ENCODE measurements at regions not wholly inside any gene's neighbourhood (a gene's known extent, or its start where the extent isn't known, plus 50 kb on each side); places are given as distances from the start of the nearest gene placed in this dataset.
"Not testable (repeated sequence)": the region's sequence is repeated elsewhere in the genome, so short reads cannot be mapped to it uniquely, and the experiment has no call there.

- not testable (repeated sequence) for H3K9me3 ChIP-seq (ENCODE audit: low read length); H3K9ac ChIP-seq (ENCODE audit: low read length); H3K4me3 ChIP-seq (ENCODE audit: low read depth in 1 of 2, low read length in 2 of 2); H3K4me1 ChIP-seq (ENCODE audit: insufficient read depth, low read length); H3K27me3 ChIP-seq (ENCODE audit: control insufficient read depth in 1 of 2, insufficient read depth in 2 of 2, low read length in 2 of 2); H3K36me3 ChIP-seq (ENCODE audit: insufficient read depth, low read length); H3K27ac ChIP-seq (ENCODE audit: low read depth, low read length)
Measured at GRCh38 chr10:78096486-78096885, 62.8 kb downstream of the RPS24 start.

GRCh38 chr10:78102593-78102992, 68.9 kb downstream of the RPS24 start:
- not testable (repeated sequence) for H3K9ac ChIP-seq (ENCODE audit: low read length); H3K36me3 ChIP-seq (ENCODE audit: insufficient read depth, low read length); H3K27ac ChIP-seq (ENCODE audit: low read depth, low read length); H3K9me3 ChIP-seq (ENCODE audit: low read length); H3K4me3 ChIP-seq (ENCODE audit: low read depth in 1 of 2, low read length in 2 of 2); H3K4me1 ChIP-seq (ENCODE audit: insufficient read depth, low read length); H3K27me3 ChIP-seq (ENCODE audit: control insufficient read depth in 1 of 2, insufficient read depth in 2 of 2, low read length in 2 of 2)

- Histone ChIP-seq H3K4me1 (ENCODE audit: insufficient read depth, low read length) (no peaks in the 10 kb centered on the region), H3K36me3 (ENCODE audit: insufficient read depth, low read length) (no peaks in the 10 kb centered on the region), H3K9ac (ENCODE audit: low read length) (no peak overlapping the region), H3K4me3 (ENCODE audit: low read depth in 1 of 2, low read length in 2 of 2) (no peak overlapping the region), H3K27me3 (ENCODE audit: control insufficient read depth in 1 of 2, insufficient read depth in 2 of 2, low read length in 2 of 2) (no peaks in the 10 kb centered on the region), H3K9me3 (ENCODE audit: low read length) (no peaks in the 10 kb centered on the region), H3K27ac (ENCODE audit: low read depth, low read length) (no peak overlapping the region)
Measured at GRCh38 chr10:78109210-78109609, 75.5 kb downstream of the RPS24 start.

- Histone ChIP-seq H3K9me3 (ENCODE audit: low read length) (no peaks in the 10 kb centered on the region), H3K27me3 (ENCODE audit: control insufficient read depth in 1 of 2, insufficient read depth in 2 of 2, low read length in 2 of 2) (no peaks in the 10 kb centered on the region), H3K4me1 (ENCODE audit: insufficient read depth, low read length) (no peaks in the 10 kb centered on the region), H3K27ac (ENCODE audit: low read depth, low read length) (no peak overlapping the region), H3K9ac (ENCODE audit: low read length) (no peak overlapping the region), H3K4me3 (ENCODE audit: low read depth in 1 of 2, low read length in 2 of 2) (no peak overlapping the region), H3K36me3 (ENCODE audit: insufficient read depth, low read length) (no peaks in the 10 kb centered on the region)
Measured at GRCh38 chr10:78115135-78115853, 81.6 kb downstream of the RPS24 start.

DNA sequence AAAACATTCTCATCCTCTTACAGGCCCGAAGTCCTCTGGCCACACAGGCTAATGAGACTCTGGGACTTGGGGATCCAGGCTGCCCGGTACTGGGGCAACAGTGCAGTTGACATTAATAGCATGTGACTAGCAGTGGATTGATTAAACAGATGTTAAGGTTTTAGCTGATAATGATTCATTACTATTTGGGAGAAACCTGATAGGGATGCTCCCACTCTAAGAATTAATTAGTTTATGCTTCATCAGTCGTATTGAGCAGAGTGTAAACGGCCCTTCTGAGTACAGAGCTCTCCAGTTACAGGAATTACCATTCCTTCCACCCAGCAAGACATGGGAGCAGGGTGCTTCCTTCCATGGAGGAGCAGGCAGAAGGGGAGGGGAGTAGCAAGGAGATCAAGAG, 82.7 kb downstream of the RPS24 start:
- H3K9me3 ChIP-seq (ENCODE audit: low read length), result no peaks in the 10 kb centered on the region
- no peak overlapping the region for H3K4me3 ChIP-seq (ENCODE audit: low read depth in 1 of 2, low read length in 2 of 2)
- no peaks in the 10 kb centered on the region for H3K27me3 ChIP-seq (ENCODE audit: control insufficient read depth in 1 of 2, insufficient read depth in 2 of 2, low read length in 2 of 2)
- H3K27ac ChIP-seq (ENCODE audit: low read depth, low read length), result no peak overlapping the region
- no peaks in the 10 kb centered on the region for H3K36me3 ChIP-seq (ENCODE audit: insufficient read depth, low read length)
- H3K9ac ChIP-seq (ENCODE audit: low read length), result no peak overlapping the region
- no peaks in the 10 kb centered on the region for H3K4me1 ChIP-seq (ENCODE audit: insufficient read depth, low read length)

DNA sequence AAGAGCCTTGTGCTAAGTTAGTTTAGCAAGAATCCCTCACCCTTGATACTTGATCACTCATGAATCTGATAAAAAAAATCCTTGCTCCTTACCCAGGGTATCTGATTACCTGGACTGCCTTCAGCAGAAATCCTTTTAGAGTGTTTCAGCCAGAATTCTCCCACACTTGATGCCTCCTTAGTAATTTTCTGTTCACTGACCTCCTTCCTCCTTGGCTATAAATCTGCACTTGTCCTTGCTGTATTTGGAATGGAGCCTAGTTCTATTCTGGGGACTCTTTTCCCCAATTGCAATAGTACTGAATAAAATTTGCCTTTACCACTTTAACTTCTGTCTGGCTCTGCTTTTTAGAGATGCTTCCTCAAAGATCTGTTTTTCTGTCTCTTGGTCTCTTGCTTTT, 84.9 kb downstream of the RPS24 start:
- Histone ChIP-seq H3K27me3 (ENCODE audit: control insufficient read depth in 1 of 2, insufficient read depth in 2 of 2, low read length in 2 of 2) (no peaks in the 10 kb centered on the region), H3K9me3 (ENCODE audit: low read length) (no peaks in the 10 kb centered on the region), H3K9ac (ENCODE audit: low read length) (no peak overlapping the region), H3K36me3 (ENCODE audit: insufficient read depth, low read length) (no peaks in the 10 kb centered on the region), H3K4me1 (ENCODE audit: insufficient read depth, low read length) (no peaks in the 10 kb centered on the region), H3K4me3 (ENCODE audit: low read depth in 1 of 2, low read length in 2 of 2) (no peak overlapping the region), H3K27ac (ENCODE audit: low read depth, low read length) (no peak overlapping the region)

DNA sequence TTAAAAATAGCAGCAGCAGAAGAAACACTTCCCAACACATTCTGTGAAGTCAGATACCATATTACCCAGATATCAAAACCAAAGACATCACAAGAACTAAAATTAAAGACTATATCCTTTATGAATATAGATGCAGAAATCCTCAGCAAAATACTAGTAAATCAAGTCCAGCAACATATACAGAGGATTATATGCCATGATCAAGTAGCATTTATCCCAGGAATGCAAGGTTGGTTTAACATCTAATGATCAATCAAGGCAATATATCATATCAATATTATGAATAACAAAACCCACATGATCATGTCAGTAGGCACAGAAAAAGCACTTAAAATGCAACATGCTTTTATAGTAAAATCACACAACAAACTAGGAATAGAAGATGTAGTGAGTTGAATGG, 88.1 kb downstream of the RPS24 start:
- Histone ChIP-seq H3K9me3 (ENCODE audit: low read length) (no peaks in the 10 kb centered on the region), H3K27ac (ENCODE audit: low read depth, low read length) (no peak overlapping the region), H3K4me1 (ENCODE audit: insufficient read depth, low read length) (no peaks in the 10 kb centered on the region), H3K27me3 (ENCODE audit: control insufficient read depth in 1 of 2, insufficient read depth in 2 of 2, low read length in 2 of 2) (no peaks in the 10 kb centered on the region), H3K36me3 (ENCODE audit: insufficient read depth, low read length) (no peaks in the 10 kb centered on the region), H3K9ac (ENCODE audit: low read length) (no peak overlapping the region), H3K4me3 (ENCODE audit: low read depth in 1 of 2, low read length in 2 of 2) (no peak overlapping the region)

DNA sequence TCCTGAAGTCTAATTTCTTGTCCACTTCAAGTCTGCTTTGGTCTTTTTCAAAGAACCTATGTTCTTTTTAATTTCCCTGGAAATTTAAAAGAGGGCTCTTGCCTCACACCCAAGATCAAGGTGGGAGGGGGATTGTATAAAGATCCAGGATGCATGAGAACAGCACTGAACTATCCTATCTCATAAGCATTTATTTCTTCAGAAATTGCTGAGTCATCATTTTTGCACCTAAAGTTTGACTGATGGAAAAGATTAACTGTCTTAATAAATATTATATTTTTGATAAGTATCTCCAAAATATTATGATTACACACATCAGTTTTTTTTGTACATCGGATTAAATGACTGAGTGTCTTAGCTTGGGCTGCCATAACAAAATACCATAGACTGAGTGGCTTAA, 90.5 kb downstream of the RPS24 start:
- no peaks in the 10 kb centered on the region for H3K27me3 ChIP-seq (ENCODE audit: control insufficient read depth in 1 of 2, insufficient read depth in 2 of 2, low read length in 2 of 2)
- no peaks in the 10 kb centered on the region for H3K36me3 ChIP-seq (ENCODE audit: insufficient read depth, low read length)
- no peaks in the 10 kb centered on the region for H3K9me3 ChIP-seq (ENCODE audit: low read length)
- no peaks in the 10 kb centered on the region for H3K4me1 ChIP-seq (ENCODE audit: insufficient read depth, low read length)
- H3K4me3 ChIP-seq (ENCODE audit: low read depth in 1 of 2, low read length in 2 of 2), result no peak overlapping the region
- no peak overlapping the region for H3K27ac ChIP-seq (ENCODE audit: low read depth, low read length)
- no peak overlapping the region for H3K9ac ChIP-seq (ENCODE audit: low read length)

GRCh38 chr10:78129211-78129610, 95.5 kb downstream of the RPS24 start:
- no peaks in the 10 kb centered on the region for H3K4me1 ChIP-seq (ENCODE audit: insufficient read depth, low read length)
- no peak overlapping the region for H3K9ac ChIP-seq (ENCODE audit: low read length)
- no peak overlapping the region for H3K4me3 ChIP-seq (ENCODE audit: low read depth in 1 of 2, low read length in 2 of 2)
- no peaks in the 10 kb centered on the region for H3K9me3 ChIP-seq (ENCODE audit: low read length)
- H3K27me3 ChIP-seq (ENCODE audit: control insufficient read depth in 1 of 2, insufficient read depth in 2 of 2, low read length in 2 of 2), result no peaks in the 10 kb centered on the region
- H3K27ac ChIP-seq (ENCODE audit: low read depth, low read length), result no peak overlapping the region
- no peaks in the 10 kb centered on the region for H3K36me3 ChIP-seq (ENCODE audit: insufficient read depth, low read length)

DNA sequence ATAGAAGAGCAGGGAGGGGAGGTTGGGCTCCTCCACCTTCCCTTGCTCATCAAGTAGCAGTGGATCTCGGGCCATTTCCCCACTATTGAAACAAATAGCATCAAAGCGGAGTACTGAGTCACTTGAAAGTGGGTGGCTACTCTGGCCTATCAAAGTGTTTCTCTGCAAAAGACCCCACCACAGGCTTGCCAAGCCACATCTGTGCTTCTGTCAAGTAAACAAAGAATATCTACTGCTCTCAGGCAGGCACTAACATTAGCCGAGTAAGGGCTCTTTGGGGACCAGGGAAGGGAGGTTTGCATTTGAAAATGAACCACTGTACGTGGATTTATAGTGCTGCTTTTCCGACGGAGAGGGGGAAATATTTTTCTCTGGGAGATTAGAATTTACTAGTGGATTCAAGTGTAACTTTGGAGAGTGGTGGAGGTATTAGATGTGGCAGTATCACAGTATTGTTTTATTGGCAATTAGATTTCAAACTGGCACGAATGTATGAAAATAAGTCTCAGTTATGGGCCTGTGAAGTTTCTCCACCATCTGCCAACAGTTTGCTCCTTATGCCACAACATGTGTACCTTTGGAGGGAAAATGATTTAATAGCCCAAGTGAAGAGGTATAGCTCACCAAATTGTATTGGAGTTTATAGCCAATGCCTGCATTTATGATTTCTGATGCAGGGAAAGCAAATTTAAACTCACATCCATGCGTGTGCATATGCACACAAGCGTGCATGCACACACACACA, 97.5 kb downstream of the RPS24 start:
- Histone ChIP-seq H3K4me3 (ENCODE audit: low read depth in 1 of 2, low read length in 2 of 2) (no peak overlapping the region), H3K9me3 (ENCODE audit: low read length) (no peaks in the 10 kb centered on the region), H3K27ac (ENCODE audit: low read depth, low read length) (no peak overlapping the region), H3K4me1 (ENCODE audit: insufficient read depth, low read length) (no peaks in the 10 kb centered on the region), H3K9ac (ENCODE audit: low read length) (no peak overlapping the region), H3K27me3 (ENCODE audit: control insufficient read depth in 1 of 2, insufficient read depth in 2 of 2, low read length in 2 of 2) (no peaks in the 10 kb centered on the region), H3K36me3 (ENCODE audit: insufficient read depth, low read length) (no peaks in the 10 kb centered on the region)

- H3K27ac ChIP-seq (ENCODE audit: low read depth, low read length), result no peak overlapping the region
- H3K36me3 ChIP-seq (ENCODE audit: insufficient read depth, low read length), result no peaks in the 10 kb centered on the region
- no peaks in the 10 kb centered on the region for H3K27me3 ChIP-seq (ENCODE audit: control insufficient read depth in 1 of 2, insufficient read depth in 2 of 2, low read length in 2 of 2)
- H3K4me1 ChIP-seq (ENCODE audit: insufficient read depth, low read length), result no peaks in the 10 kb centered on the region
- H3K9me3 ChIP-seq (ENCODE audit: low read length), result no peaks in the 10 kb centered on the region
- no peak overlapping the region for H3K9ac ChIP-seq (ENCODE audit: low read length)
- H3K4me3 ChIP-seq (ENCODE audit: low read depth in 1 of 2, low read length in 2 of 2), result no peak overlapping the region
Measured at GRCh38 chr10:78134773-78135306, 101.2 kb downstream of the RPS24 start.

DNA sequence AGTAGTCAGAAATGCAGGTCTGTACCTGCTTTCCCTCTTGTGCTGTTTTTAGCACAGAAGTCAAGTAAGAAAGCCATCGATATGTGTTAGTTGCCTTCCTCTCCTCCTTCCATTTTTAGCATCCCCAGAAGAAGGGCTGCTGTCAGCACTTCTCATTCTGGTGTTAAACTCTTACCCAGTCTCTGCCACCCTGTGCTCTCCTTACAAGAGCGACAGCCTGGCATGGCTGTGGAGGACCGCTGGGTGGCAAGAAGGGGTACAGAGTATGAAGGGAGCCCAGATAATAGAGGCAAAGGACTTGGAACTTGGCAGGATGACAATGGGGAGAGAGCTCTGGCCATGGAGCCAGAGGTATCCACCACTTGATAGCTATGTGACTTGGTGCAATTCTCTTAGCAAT, 103.5 kb downstream of the RPS24 start:
- Histone ChIP-seq H3K27me3 (ENCODE audit: control insufficient read depth in 1 of 2, insufficient read depth in 2 of 2, low read length in 2 of 2) (no peaks in the 10 kb centered on the region), H3K9ac (ENCODE audit: low read length) (no peak overlapping the region), H3K4me1 (ENCODE audit: insufficient read depth, low read length) (no peaks in the 10 kb centered on the region)

More for the DNA sequence above, 103.5 kb downstream of the RPS24 start:
- Histone ChIP-seq H3K4me3 (ENCODE audit: low read depth in 1 of 2, low read length in 2 of 2) (no peak overlapping the region), H3K36me3 (ENCODE audit: insufficient read depth, low read length) (no peaks in the 10 kb centered on the region), H3K9me3 (ENCODE audit: low read length) (no peaks in the 10 kb centered on the region), H3K27ac (ENCODE audit: low read depth, low read length) (no peak overlapping the region)
